ENCODE measurements at regions not wholly inside any gene's neighbourhood (a gene's known extent, or its start where the extent isn't known, plus 50 kb on each side); places are given as distances from the start of the nearest gene placed in this dataset.

DNA sequence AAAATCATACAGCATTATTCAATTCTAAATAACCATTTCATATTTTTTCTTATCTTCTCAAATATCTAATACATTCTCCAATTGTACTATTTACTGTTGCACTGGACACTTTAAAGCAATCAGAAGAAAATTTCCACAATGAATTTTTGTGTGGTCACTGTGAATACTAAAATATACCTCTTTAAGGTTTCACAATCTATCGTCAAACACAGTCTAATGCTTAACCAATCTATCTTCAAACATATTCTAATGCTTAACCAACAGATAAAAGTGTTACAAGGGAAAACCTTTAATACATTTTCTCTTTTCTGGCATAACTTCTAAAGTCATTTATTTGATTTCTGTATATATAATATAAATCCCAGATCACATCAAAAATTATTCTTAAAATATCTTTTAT is 2035.5 kb upstream of the CDH6 start:
- Histone ChIP-seq H3K4me2 (peak overlapping the region; percentile 14; the same call in 1 of the 2 replicates), H4K20me1 (replicated peaks; ENCODE audit: insufficient read depth) (no peaks in the 10 kb centered on the region), H3K9me2 (ENCODE audit: insufficient read depth) (no peaks in the 10 kb centered on the region), H3K27ac (ENCODE audit: low read depth) (no peak overlapping the region), H3K4me3 (no peak overlapping the region), H3K36me3 (ENCODE audit: insufficient read depth) (no peaks in the 10 kb centered on the region), H3K4me1 (ENCODE audit: insufficient read depth) (peaks cover 21% of the 10 kb centered on the region), H3F3A (replicated peaks; ENCODE audit: low read depth) (no peaks in the 10 kb centered on the region), H3K79me2 (replicated peaks; ENCODE audit: insufficient read depth) (no peaks in the 10 kb centered on the region), H3K27me3 (ENCODE audit: insufficient read depth) (no peaks in the 10 kb centered on the region), H2AFZ (no peak overlapping the region)
- Mint-ChIP-seq H3K4me3 (no peak overlapping the region), H3K27me3 (ENCODE audit: insufficient read depth, low read depth, poor library complexity) (peaks cover 1% of the 10 kb centered on the region), H3K9me3 (no peaks in the 10 kb centered on the region), H3K4me1 (peaks cover 11% of the 10 kb centered on the region), H3K27ac (0 out of 2 replicates have a peak overlapping the region, but pooled peaks have one; percentile 42), H3K36me3 (ENCODE audit: low read depth) (no peaks in the 10 kb centered on the region)
- no peak for DNase-seq (ENCODE audit: low spot score)
- ATAC-seq: no peak
- TF ChIP-seq EZH2phosphoT487 (IDR thresholded peaks at IDR 0.05; ENCODE audit: unreplicated experiment) (no peak), NANOG (IDR thresholded peaks at IDR 0.05; ENCODE audit: borderline replicate concordance) (no peak)

DNA sequence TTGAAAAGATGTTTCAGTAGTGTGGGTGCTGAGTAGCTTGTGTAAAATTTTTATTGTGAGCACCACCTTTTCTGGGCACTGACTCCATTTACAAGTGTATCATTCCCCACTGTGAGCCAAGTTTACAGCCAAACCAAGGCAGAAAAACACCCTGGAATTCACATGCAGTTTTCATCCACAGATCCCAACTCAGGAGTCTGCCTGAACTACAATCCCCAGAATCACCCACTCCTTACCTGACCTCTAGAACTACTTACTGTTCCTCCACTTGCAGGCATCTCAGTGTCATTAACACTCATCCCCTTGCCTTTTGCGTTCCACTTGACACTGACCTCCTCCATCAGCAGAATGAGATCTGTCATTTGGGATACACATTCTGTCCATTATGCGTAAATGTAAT is 2042.6 kb upstream of the CDH6 start:
- Mint-ChIP-seq H3K4me3 (no peak overlapping the region), H3K4me1 (peaks cover 36% of the 10 kb centered on the region), H3K27ac (no peak overlapping the region), H3K36me3 (ENCODE audit: low read depth) (no peaks in the 10 kb centered on the region), H3K27me3 (ENCODE audit: insufficient read depth, low read depth, poor library complexity) (peaks cover 3% of the 10 kb centered on the region), H3K9me3 (no peaks in the 10 kb centered on the region)
- H3K4me2 ChIP-seq: peak overlapping the region; percentile 16; the same call in 1 of the 2 replicates
- H3F3A ChIP-seq (replicated peaks; ENCODE audit: low read depth): no peaks in the 10 kb centered on the region
- no peak overlapping the region for H3K27ac ChIP-seq (ENCODE audit: low read depth)
- TF ChIP-seq, protein P1, sequence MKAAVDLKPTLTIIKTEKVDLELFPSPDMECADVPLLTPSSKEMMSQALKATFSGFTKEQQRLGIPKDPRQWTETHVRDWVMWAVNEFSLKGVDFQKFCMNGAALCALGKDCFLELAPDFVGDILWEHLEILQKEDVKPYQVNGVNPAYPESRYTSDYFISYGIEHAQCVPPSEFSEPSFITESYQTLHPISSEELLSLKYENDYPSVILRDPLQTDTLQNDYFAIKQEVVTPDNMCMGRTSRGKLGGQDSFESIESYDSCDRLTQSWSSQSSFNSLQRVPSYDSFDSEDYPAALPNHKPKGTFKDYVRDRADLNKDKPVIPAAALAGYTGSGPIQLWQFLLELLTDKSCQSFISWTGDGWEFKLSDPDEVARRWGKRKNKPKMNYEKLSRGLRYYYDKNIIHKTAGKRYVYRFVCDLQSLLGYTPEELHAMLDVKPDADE (IDR thresholded peaks at IDR 0.05): 0 out of 2 replicates have a peak, but pooled peaks have one; percentile 46
- TF ChIP-seq ZNF331 (CRISPR knock-in tag; IDR thresholded peaks at IDR 0.05; ENCODE audit: low read depth) (no peak), STAT1 (IDR thresholded peaks at IDR 0.05; ENCODE audit: unreplicated experiment) (no peak), CREB1 (CRISPR knock-in tag; IDR thresholded peaks at IDR 0.05; ENCODE audit: low read depth) (no peak), EZH2 (IDR thresholded peaks at IDR 0.05; ENCODE audit: low read depth, unreplicated experiment) (no peak)
- TF ChIP-seq, protein P2, sequence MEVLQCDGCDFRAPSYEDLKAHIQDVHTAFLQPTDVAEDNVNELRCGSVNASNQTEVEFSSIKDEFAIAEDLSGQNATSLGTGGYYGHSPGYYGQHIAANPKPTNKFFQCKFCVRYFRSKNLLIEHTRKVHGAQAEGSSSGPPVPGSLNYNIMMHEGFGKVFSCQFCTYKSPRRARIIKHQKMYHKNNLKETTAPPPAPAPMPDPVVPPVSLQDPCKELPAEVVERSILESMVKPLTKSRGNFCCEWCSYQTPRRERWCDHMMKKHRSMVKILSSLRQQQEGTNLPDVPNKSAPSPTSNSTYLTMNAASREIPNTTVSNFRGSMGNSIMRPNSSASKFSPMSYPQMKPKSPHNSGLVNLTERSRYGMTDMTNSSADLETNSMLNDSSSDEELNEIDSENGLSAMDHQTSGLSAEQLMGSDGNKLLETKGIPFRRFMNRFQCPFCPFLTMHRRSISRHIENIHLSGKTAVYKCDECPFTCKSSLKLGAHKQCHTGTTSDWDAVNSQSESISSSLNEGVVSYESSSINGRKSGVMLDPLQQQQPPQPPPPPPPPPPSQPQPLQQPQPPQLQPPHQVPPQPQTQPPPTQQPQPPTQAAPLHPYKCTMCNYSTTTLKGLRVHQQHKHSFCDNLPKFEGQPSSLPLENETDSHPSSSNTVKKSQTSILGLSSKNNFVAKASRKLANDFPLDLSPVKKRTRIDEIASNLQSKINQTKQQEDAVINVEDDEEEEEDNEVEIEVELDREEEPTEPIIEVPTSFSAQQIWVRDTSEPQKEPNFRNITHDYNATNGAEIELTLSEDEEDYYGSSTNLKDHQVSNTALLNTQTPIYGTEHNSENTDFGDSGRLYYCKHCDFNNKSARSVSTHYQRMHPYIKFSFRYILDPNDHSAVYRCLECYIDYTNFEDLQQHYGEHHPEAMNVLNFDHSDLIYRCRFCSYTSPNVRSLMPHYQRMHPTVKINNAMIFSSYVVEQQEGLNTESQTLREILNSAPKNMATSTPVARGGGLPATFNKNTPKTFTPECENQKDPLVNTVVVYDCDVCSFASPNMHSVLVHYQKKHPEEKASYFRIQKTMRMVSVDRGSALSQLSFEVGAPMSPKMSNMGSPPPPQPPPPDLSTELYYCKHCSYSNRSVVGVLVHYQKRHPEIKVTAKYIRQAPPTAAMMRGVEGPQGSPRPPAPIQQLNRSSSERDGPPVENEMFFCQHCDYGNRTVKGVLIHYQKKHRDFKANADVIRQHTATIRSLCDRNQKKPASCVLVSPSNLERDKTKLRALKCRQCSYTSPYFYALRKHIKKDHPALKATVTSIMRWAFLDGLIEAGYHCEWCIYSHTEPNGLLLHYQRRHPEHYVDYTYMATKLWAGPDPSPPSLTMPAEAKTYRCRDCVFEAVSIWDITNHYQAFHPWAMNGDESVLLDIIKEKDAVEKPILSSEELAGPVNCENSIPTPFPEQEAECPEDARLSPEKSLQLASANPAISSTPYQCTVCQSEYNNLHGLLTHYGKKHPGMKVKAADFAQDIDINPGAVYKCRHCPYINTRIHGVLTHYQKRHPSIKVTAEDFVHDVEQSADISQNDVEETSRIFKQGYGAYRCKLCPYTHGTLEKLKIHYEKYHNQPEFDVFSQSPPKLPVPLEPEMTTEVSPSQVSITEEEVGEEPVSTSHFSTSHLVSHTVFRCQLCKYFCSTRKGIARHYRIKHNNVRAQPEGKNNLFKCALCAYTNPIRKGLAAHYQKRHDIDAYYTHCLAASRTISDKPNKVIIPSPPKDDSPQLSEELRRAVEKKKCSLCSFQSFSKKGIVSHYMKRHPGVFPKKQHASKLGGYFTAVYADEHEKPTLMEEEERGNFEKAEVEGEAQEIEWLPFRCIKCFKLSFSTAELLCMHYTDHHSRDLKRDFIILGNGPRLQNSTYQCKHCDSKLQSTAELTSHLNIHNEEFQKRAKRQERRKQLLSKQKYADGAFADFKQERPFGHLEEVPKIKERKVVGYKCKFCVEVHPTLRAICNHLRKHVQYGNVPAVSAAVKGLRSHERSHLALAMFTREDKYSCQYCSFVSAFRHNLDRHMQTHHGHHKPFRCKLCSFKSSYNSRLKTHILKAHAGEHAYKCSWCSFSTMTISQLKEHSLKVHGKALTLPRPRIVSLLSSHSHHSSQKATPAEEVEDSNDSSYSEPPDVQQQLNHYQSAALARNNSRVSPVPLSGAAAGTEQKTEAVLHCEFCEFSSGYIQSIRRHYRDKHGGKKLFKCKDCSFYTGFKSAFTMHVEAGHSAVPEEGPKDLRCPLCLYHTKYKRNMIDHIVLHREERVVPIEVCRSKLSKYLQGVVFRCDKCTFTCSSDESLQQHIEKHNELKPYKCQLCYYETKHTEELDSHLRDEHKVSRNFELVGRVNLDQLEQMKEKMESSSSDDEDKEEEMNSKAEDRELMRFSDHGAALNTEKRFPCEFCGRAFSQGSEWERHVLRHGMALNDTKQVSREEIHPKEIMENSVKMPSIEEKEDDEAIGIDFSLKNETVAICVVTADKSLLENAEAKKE (CRISPR knock-in tag; IDR thresholded peaks at IDR 0.05): no peak
- H3K27me3 ChIP-seq (ENCODE audit: insufficient read depth): no peaks in the 10 kb centered on the region
- H3K36me3 ChIP-seq (ENCODE audit: insufficient read depth): no peaks in the 10 kb centered on the region
- no peaks in the 10 kb centered on the region for H3K79me2 ChIP-seq (replicated peaks; ENCODE audit: insufficient read depth)
- H2AFZ ChIP-seq: no peak overlapping the region
- H3K4me1 ChIP-seq (ENCODE audit: insufficient read depth): peaks cover 35% of the 10 kb centered on the region
- no peak overlapping the region for H3K4me3 ChIP-seq
- peak; percentile 63 for DNase-seq (ENCODE audit: low spot score)
- ATAC-seq: peak; percentile 96
- H4K20me1 ChIP-seq (replicated peaks; ENCODE audit: insufficient read depth): no peaks in the 10 kb centered on the region
- no peaks in the 10 kb centered on the region for H3K9me2 ChIP-seq (ENCODE audit: insufficient read depth)

Measured in GM23338 (cell line).